Liver (tissue), 8 donors: ENCODE measurements at regions not wholly inside any gene's neighbourhood (a gene's known extent, or its start where the extent isn't known, plus 50 kb on each side); places are given as distances from the start of the nearest gene placed in this dataset.

ENCODE experiments used
- DNase-seq: peaks from one replicate; pipeline ENCODE4 v3.0.0-alpha.2; 2017; ENCODE audit warnings: low spot score
- H3K27ac ChIP-seq, 2 donors: one replicate each; pipeline ENCODE4 v1.7.0; 2013; ENCODE audit warnings: inconsistent platforms in 2 of 2, low read length in 2 of 2, control low read depth in 1 of 2, low read depth in 1 of 2, mild to moderate bottlenecking in 1 of 2
- H3K27me3 ChIP-seq, 4 donors: one replicate each; pipeline versions ENCODE4 v1.6.1 to v1.7.0; 2013; ENCODE audit warnings: low read length in 3 of 4, inconsistent platforms in 1 of 4, mild to moderate bottlenecking in 1 of 4, moderate library complexity in 1 of 4; ENCODE audit not compliant: control insufficient read depth in 4 of 4, insufficient read depth in 4 of 4
- H3K36me3 ChIP-seq, 4 donors: one replicate each; pipeline versions ENCODE4 v1.6.1 to v1.7.0; 2013; ENCODE audit warnings: low read length in 3 of 4, mild to moderate bottlenecking in 3 of 4, low read depth in 1 of 4, moderate library complexity in 1 of 4; ENCODE audit not compliant: control insufficient read depth in 4 of 4, insufficient read depth in 3 of 4
- H3K4me1 ChIP-seq, 4 donors: one replicate each; pipeline versions ENCODE4 v1.6.1 to v1.7.0; 2013; ENCODE audit warnings: low read length in 3 of 4, mild to moderate bottlenecking in 3 of 4, moderate library complexity in 1 of 4; ENCODE audit not compliant: control insufficient read depth in 4 of 4, insufficient read depth in 4 of 4
- H3K4me3 ChIP-seq, 3 donors: one replicate each; pipeline versions ENCODE4 v1.6.1 to v1.7.0; 2013; ENCODE audit warnings: low read length in 3 of 3, control low read depth in 1 of 3, low read depth in 1 of 3, mild to moderate bottlenecking in 1 of 3
- H3K9ac ChIP-seq, 2 donors: one replicate each; pipeline ENCODE4 v1.7.0; 2013; ENCODE audit warnings: low read length in 2 of 2, mild to moderate bottlenecking in 2 of 2, moderate library complexity in 2 of 2, control low read depth in 1 of 2, low read depth in 1 of 2
- H3K9me3 ChIP-seq, 4 donors: one replicate each; pipeline versions ENCODE4 v1.6.1 to v1.7.0; 2013; ENCODE audit warnings: low read length in 3 of 4; ENCODE audit not compliant: control insufficient read depth in 4 of 4
- EGR1 ChIP-seq, 2 donors: IDR thresholded peaks; 2 replicates each; pipeline ENCODE4 v1.6.1; 2016 to 2018; ENCODE audit warnings: antibody characterized with exemption in 2 of 2, low read depth in 2 of 2
- FOXA1 ChIP-seq: IDR thresholded peaks from 2 replicates; pipeline ENCODE4 v1.6.1; 2016; ENCODE audit warnings: antibody characterized with exemption
- FOXA2 ChIP-seq: IDR thresholded peaks from 2 replicates; pipeline ENCODE4 v1.6.1; 2016; ENCODE audit warnings: antibody characterized with exemption
- GABPA ChIP-seq, 2 donors: IDR thresholded peaks in 1 of 2; conservative IDR thresholded peaks in 1 of 2; 2 replicates each; pipeline ENCODE4 v1.6.1; 2016; ENCODE audit warnings: antibody characterized with exemption in 2 of 2, mild to moderate bottlenecking in 1 of 2, moderate library complexity in 1 of 2
- HNF4A ChIP-seq, 2 donors: conservative IDR thresholded peaks; 2 replicates each; pipeline ENCODE4 v1.6.1; 2016; ENCODE audit warnings: antibody characterized with exemption in 2 of 2, mild to moderate bottlenecking in 2 of 2
- JUND ChIP-seq, 2 donors: IDR thresholded peaks; 2 replicates each; pipeline ENCODE4 v1.6.1; 2016; ENCODE audit warnings: antibody characterized with exemption in 2 of 2
- NR2F2 ChIP-seq: IDR thresholded peaks from 2 replicates; pipeline ENCODE4 v1.6.1; 2016; ENCODE audit warnings: antibody characterized with exemption
- RXRA ChIP-seq, 2 donors: IDR thresholded peaks; 2 replicates each; pipeline ENCODE4 v1.6.1; 2017 to 2018; ENCODE audit warnings: antibody characterized with exemption in 2 of 2, mild to moderate bottlenecking in 1 of 2
- SP1 ChIP-seq: IDR thresholded peaks from 2 replicates; pipeline ENCODE4 v1.6.1; 2018; ENCODE audit warnings: antibody characterized with exemption, mild to moderate bottlenecking
- TAF1 ChIP-seq: conservative IDR thresholded peaks from 2 replicates; pipeline ENCODE4 v1.6.1; 2016; ENCODE audit warnings: antibody characterized with exemption, mild to moderate bottlenecking
- WGBS: extraction: QIAGEN DNeasy Blood & Tissue Kit; methylation state at CpG from one replicate; pipeline ENCODE4 v1.1.7; 2013; 5-methylcytosine and 5-hydroxymethylcytosine counted together
- TF ChIP-seq, protein P1 (sequence below): IDR thresholded peaks from 2 replicates; pipeline ENCODE4 v1.6.1; 2016; ENCODE audit warnings: antibody characterized with exemption, mild to moderate bottlenecking
- TF ChIP-seq, protein P2 (sequence below): fragments of 150-350 bp; IDR thresholded peaks from 2 replicates; pipeline ENCODE4 v1.5.1; 2017; ENCODE audit warnings: improper control_type of control experiment, low read depth, low read length; ENCODE audit not compliant: missing input control
- TF ChIP-seq, protein P3 (sequence below): IDR thresholded peaks from 2 replicates; pipeline ENCODE4 v1.6.1; 2016; ENCODE audit warnings: antibody characterized with exemption
- TF ChIP-seq, protein P4 (sequence below): IDR thresholded peaks from 2 replicates; pipeline ENCODE4 v1.6.1; 2016; ENCODE audit warnings: antibody characterized with exemption
- TF ChIP-seq, protein P5 (sequence below): IDR thresholded peaks from 2 replicates; pipeline ENCODE4 v1.6.1; 2016; ENCODE audit warnings: antibody characterized with exemption
- donor health status: healthy.
- donor health status: healthy.
- donor health status: healthy.
- donor health status: healthy.
- donor health status: healthy.

DNA sequence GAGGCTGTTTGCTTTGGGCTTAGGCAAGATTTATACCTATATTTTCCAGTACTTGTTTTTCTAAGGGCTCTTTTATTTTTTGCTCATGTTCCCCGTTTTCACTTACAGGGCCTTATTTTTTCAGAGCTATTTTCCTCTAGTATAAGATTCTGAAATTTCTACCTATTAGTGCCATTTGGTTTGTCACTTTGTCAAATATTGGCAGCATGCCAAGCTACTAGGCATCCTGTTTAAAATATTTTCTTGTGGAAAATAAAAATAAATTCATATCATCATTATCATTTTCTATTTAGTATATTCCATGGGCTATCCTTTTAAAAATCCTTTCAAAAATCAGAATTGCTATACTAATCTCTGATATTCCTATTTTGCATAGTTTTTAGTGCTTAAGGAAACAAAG lies 64.8 kb upstream of the CHST9 start:
- Histone ChIP-seq H3K4me3 (no peak overlapping the region), H3K9me3 (no peaks in the 10 kb centered on the region), H3K36me3 (no peaks in the 10 kb centered on the region), H3K4me1 (peaks cover 0 to 2% (median 0%) of the 10 kb centered on the region in 4 donors), H3K27me3 (no peaks in the 10 kb centered on the region), H3K9ac (no peak overlapping the region), H3K27ac (no peak overlapping the region)
- no peak for DNase-seq
- 78% methylated on average over 1 of the region's 1 CpG for WGBS
- TF ChIP-seq GABPA (IDR thresholded peaks at IDR 0.05 in 1 of 2, conservative IDR thresholded peaks at IDR 0.05 in 1 of 2) (no peak), HNF4A (conservative IDR thresholded peaks at IDR 0.05) (no peak), FOXA2 (no peak), SP1 (no peak), FOXA1 (no peak), RXRA (IDR thresholded peaks at IDR 0.05) (no peak), NR2F2 (no peak), JUND (IDR thresholded peaks at IDR 0.05) (no peak), EGR1 (IDR thresholded peaks at IDR 0.05; ENCODE audit: low read depth in 2 of 2) (no peak), TAF1 (no peak)
- TF ChIP-seq, protein P1, sequence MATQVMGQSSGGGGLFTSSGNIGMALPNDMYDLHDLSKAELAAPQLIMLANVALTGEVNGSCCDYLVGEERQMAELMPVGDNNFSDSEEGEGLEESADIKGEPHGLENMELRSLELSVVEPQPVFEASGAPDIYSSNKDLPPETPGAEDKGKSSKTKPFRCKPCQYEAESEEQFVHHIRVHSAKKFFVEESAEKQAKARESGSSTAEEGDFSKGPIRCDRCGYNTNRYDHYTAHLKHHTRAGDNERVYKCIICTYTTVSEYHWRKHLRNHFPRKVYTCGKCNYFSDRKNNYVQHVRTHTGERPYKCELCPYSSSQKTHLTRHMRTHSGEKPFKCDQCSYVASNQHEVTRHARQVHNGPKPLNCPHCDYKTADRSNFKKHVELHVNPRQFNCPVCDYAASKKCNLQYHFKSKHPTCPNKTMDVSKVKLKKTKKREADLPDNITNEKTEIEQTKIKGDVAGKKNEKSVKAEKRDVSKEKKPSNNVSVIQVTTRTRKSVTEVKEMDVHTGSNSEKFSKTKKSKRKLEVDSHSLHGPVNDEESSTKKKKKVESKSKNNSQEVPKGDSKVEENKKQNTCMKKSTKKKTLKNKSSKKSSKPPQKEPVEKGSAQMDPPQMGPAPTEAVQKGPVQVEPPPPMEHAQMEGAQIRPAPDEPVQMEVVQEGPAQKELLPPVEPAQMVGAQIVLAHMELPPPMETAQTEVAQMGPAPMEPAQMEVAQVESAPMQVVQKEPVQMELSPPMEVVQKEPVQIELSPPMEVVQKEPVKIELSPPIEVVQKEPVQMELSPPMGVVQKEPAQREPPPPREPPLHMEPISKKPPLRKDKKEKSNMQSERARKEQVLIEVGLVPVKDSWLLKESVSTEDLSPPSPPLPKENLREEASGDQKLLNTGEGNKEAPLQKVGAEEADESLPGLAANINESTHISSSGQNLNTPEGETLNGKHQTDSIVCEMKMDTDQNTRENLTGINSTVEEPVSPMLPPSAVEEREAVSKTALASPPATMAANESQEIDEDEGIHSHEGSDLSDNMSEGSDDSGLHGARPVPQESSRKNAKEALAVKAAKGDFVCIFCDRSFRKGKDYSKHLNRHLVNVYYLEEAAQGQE = no peak
- TF ChIP-seq, protein P2, sequence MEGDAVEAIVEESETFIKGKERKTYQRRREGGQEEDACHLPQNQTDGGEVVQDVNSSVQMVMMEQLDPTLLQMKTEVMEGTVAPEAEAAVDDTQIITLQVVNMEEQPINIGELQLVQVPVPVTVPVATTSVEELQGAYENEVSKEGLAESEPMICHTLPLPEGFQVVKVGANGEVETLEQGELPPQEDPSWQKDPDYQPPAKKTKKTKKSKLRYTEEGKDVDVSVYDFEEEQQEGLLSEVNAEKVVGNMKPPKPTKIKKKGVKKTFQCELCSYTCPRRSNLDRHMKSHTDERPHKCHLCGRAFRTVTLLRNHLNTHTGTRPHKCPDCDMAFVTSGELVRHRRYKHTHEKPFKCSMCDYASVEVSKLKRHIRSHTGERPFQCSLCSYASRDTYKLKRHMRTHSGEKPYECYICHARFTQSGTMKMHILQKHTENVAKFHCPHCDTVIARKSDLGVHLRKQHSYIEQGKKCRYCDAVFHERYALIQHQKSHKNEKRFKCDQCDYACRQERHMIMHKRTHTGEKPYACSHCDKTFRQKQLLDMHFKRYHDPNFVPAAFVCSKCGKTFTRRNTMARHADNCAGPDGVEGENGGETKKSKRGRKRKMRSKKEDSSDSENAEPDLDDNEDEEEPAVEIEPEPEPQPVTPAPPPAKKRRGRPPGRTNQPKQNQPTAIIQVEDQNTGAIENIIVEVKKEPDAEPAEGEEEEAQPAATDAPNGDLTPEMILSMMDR = no peak
- TF ChIP-seq, protein P3, sequence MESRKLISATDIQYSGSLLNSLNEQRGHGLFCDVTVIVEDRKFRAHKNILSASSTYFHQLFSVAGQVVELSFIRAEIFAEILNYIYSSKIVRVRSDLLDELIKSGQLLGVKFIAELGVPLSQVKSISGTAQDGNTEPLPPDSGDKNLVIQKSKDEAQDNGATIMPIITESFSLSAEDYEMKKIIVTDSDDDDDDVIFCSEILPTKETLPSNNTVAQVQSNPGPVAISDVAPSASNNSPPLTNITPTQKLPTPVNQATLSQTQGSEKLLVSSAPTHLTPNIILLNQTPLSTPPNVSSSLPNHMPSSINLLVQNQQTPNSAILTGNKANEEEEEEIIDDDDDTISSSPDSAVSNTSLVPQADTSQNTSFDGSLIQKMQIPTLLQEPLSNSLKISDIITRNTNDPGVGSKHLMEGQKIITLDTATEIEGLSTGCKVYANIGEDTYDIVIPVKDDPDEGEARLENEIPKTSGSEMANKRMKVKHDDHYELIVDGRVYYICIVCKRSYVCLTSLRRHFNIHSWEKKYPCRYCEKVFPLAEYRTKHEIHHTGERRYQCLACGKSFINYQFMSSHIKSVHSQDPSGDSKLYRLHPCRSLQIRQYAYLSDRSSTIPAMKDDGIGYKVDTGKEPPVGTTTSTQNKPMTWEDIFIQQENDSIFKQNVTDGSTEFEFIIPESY = no peak
- TF ChIP-seq, protein P4, sequence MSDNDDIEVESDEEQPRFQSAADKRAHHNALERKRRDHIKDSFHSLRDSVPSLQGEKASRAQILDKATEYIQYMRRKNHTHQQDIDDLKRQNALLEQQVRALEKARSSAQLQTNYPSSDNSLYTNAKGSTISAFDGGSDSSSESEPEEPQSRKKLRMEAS = no peak
- TF ChIP-seq, protein P5, sequence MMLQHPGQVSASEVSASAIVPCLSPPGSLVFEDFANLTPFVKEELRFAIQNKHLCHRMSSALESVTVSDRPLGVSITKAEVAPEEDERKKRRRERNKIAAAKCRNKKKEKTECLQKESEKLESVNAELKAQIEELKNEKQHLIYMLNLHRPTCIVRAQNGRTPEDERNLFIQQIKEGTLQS = no peak

DNA sequence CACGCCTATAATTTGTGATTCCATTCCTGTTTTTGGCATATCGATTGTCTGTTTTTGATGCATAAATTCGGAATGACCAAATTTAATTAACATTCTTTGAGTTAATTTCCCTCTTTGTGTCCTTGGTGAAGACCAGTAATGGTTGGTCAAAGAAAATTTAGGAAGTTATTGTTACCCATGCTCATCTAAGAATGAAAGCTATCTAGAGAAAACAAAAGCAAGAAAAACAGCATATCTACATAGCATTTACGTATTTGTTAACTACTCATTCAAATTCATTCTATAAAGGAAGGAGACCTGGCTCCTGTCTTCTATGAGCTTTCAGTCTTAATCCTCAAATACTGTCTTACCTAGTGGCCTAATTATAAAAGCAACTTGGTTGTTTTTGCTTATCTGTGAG lies 59.2 kb upstream of the CHST9 start:
- WGBS = 88% methylated on average over 4 of the region's 4 CpGs
- Histone ChIP-seq H3K9me3 (no peaks in the 10 kb centered on the region), H3K4me3 (no peak overlapping the region), H3K27ac (no peak overlapping the region), H3K36me3 (no peaks in the 10 kb centered on the region), H3K9ac (no peak overlapping the region), H3K27me3 (no peaks in the 10 kb centered on the region), H3K4me1 (peaks cover 0 to 8% (median 2%) of the 10 kb centered on the region in 4 donors)
- TF ChIP-seq NR2F2 (no peak), RXRA (IDR thresholded peaks at IDR 0.05) (no peak)
- DNase-seq = no peak
